ENCODE measurements at regions not wholly inside any gene's neighbourhood (a gene's known extent, or its start where the extent isn't known, plus 50 kb on each side); places are given as distances from the start of the nearest gene placed in this dataset.

DNA sequence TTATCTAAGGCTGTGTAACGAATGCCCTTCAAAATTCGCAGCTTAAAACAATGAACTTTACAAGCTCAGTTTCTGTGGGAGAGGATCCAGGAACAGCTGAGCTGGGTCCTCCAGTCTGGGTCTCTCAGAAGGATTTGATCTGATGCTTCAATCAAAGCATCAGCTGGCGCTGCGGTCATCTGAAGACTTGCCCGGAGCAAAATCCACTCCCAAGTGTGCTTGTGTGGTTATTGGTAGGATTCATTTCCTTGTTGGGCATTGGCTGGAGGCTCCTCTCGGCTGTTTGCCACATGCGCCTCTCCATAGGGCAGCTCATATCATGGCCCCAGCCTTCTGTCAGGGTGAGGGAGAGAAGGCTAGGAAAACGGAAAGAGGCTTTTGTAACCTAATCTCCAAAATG, 269.3 kb upstream of the CHD6 start:
- DNase-seq (ENCODE audit: low read depth in 2 of 2): no peak

DNA sequence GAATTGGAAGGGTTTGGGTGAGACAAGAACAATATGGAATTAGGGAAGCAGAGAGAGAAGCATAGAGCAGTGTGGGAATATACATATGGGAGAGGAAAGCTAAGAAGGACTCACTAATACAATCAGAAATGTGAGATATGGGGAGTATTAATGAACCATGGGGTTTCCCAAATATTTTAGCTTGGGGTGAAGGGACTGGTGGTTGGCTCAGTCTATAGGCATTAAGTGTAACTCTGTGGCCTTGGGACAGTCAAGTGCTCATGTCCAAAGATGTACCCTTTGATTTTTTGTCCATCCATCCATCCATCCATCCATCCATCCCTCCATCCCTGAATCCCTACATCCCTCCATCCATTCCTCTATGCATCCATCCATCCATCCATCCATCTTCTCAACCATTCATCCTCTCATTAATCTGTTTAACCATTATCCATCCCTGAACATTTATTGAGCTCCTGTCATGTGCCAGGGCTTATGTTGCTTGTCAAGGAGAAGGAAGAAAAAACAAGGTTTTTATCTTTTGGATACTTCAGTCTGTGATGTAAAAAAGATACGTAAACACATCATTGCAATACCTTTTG, 263.4 kb upstream of the CHD6 start:
- DNase-seq (ENCODE audit: low read depth in 2 of 2): no peak

- no peak for DNase-seq (ENCODE audit: low read depth in 2 of 2)
Observed at GRCh38 chr20:41879123-41879522, 260.9 kb upstream of the CHD6 start.

GRCh38 chr20:41877911-41878310, 259.7 kb upstream of the CHD6 start:
- DNase-seq (ENCODE audit: low read depth in 2 of 2): no peak

DNA sequence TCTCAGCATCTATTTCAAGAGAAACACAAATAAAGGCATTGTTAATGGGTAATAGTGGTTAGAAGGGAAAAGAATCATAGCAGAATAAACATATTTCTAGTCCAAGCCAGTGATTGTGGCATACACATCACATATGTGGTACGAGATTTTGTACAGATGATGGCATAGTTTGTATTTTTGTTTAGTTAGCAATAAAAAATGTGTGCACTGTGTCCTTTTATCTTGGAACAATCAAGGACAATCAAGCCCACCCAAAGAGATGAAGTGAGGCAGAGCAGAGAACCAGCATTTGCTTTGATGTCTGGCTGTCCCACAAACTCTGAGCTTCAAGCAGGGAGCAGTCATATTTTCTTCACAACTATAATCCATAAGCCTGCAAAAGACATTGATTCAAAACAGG, 256.5 kb upstream of the CHD6 start:
- DNase-seq (ENCODE audit: low read depth in 2 of 2): no peak

DNA sequence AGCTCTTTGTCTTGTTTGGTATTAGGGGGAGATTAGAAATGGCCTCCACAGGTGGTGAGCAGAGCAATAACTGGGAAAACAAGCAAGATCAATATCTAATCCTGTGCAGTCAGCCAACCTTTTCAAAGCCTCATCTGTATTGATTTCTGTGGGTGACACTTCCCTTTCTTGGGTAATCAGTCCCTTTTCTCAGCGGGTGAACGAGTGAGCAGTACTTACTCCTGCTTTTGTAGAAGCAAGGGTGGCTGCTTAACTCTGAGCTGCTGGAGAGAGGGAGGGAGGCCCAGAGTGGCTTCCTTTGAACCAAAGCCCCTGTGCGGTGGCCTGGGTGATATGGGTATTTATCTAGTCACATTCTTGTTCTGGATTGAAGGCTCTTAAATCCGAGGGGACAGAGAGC, 254.8 kb upstream of the CHD6 start:
- DNase-seq (ENCODE audit: low read depth in 2 of 2): no peak

DNA sequence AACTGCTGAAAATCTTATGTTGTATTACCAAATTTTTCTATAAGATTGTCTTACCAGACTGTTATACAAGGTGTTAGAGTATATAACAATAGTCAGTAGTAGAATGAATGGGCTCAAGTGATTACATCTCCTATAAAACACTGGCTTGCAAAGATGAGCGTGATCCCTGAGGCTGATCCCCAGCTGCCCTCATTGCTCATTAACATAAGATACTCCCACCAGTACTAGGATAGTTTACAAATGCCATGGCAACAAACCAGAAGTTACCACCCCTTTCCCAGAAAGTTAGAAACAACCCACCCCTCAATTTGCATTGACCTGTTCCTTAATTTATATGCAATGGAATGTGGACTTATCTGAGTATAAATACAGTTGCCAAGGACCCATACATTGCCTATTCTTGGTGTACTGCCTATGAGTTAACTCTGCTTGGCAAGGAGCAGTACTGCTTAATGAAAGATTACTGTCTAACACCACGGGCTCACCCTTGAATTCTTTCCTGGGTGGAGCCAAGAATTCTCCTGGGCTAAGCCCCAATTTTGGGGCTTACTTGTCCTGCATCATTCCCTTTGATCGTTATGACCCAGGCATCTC, 252.8 kb upstream of the CHD6 start:
- DNase-seq (ENCODE audit: low read depth in 2 of 2): no peak

- no peak for DNase-seq (ENCODE audit: low read depth in 2 of 2)
Observed at GRCh38 chr20:41869261-41869660, 251.1 kb upstream of the CHD6 start.

GRCh38 chr20:41865938-41866337, 247.8 kb upstream of the CHD6 start:
- DNase-seq (ENCODE audit: low read depth in 2 of 2): no peak

- no peak for DNase-seq (ENCODE audit: low read depth in 2 of 2)
Observed at GRCh38 chr20:41862476-41862875, 244.3 kb upstream of the CHD6 start.

GRCh38 chr20:41861772-41862422, 243.7 kb upstream of the CHD6 start:
- no peak for DNase-seq (ENCODE audit: low read depth in 2 of 2)

DNA sequence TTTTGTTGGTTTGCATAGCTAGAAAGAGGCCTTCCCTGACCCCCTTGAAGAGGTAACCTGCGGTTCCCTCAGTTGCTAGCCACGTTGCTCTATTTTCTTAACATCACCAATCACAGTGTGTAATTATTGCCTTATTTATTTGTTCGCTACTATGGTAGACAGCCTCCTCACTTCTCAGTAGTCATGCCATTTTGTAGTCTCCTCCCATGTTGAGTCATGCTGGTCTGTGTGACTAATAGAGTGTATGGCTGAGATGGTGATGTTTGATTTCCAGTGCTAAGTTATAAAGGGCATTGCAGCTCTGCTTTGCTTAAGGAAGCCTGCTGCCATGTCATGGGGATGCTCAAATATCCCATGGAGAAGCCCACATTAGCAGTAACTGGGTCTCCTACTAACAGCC, 236.6 kb upstream of the CHD6 start:
- DNase-seq (ENCODE audit: low read depth in 2 of 2): no peak

DNA sequence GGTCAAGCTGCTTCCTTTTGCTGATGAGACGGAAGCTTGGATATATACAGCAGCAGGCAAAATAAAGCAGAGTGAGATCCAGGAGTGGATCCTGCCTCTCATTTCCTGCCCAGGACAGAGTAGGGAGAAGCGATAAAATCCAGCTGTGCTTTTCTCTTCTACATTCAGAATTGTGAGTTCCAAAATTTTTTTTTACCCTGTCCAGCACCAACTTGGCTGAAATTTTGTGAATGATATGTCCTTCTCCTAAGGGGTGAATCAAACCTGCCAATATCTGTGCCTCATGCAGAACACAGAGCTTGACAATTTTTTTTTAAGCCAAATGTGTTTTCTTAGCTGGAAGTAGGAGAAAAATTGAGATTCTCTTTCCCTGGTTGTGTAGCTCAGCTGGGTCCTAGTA, 235.6 kb upstream of the CHD6 start:
- no peak for DNase-seq (ENCODE audit: low read depth in 2 of 2)

DNA sequence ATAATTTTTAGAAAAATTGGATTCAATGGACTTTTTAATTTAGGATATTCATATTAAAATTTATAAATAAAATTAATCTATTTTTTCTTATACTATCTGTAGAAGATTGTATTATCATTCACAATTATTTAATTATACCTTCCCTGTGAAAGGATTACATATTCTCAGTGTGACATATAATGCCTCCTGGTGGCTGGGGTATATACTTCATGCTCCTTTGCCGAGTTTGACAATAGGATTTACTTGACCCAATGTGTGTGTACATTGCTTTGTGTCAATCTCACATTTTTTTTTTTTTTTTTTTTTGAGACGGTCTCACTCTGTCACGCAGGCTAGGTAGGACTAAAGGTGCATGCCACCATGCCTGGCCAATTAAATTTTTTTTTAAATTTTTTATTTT, 230.0 kb upstream of the CHD6 start:
- no peak for DNase-seq (ENCODE audit: low read depth in 2 of 2)

DNA sequence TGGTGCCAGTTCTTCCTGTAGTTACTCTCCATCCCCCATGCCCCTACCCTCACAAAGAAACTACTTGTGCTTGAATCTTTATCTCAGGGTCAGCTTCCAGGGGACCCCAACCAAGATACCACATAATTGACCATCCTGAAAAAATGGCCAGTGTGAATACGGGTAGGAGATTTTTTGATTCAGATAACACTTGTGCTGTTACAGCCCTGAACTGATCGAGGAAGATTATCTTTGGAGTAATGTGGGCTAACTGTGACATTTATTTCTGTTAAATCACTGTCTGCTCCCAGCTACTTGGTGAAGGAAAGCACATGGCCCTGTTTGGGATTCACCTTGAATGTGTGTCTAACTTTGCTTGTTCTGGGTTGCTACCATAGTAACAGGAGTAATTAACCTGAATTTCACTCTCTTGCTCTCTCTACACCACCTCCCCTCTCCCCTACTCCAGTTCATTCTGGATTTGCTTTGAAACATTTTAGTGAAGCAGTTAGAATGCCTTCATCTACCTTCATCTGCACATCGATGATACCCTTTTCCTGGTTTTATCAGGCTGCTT, 219.6 kb upstream of the CHD6 start:
- no peak for DNase-seq (ENCODE audit: low read depth in 2 of 2)

GRCh38 chr20:41833739-41834138, 215.6 kb upstream of the CHD6 start:
- DNase-seq (ENCODE audit: low read depth in 2 of 2): no peak

GRCh38 chr20:41830702-41831101, 212.5 kb upstream of the CHD6 start:
- no peak for DNase-seq (ENCODE audit: low read depth in 2 of 2)

- no peak for DNase-seq (ENCODE audit: low read depth in 2 of 2)
Observed at GRCh38 chr20:41819436-41819835, 201.3 kb upstream of the CHD6 start.

DNA sequence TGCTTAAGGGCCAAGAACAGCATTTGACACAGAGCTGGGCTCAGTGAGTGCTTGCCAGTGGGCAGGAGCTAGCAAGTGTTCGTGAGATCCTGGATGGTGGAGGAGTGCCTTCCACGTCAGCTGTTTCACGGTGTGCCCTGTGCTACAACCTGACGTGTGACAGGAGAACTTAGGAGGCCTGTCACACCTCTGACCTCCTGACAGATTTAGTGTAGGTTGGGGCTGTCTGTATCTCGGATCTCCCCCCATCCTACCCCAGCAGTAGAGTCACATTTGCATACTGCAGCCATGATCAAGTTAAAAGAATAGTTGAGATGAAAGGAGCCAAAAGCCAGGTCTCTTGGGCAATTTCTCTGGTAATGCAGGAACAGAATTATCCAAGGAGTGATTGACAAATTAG, 200.8 kb upstream of the CHD6 start:
- DNase-seq (ENCODE audit: low read depth in 2 of 2): no peak

GRCh38 chr20:41818369-41818768, 200.2 kb upstream of the CHD6 start:
- no peak for DNase-seq (ENCODE audit: low read depth in 2 of 2)

DNA sequence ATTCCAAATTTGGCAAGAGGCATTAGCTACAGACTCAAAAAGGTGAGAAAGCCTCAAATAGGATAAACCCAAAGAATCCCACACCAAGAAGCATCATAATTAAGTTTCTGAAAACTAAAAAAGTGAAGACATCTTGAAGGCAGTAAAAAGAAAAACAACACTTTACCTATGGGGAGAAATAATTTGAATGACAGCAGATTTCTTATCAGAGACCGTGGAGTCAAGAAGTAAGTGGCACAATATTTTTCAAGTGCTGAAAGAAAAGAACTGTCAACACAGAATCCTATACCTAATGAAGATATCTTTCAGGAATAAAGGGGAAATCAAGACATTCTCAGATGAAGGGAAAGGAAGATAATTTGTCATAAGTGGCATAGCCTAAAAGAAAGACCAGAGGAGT, 193.3 kb upstream of the CHD6 start:
- DNase-seq (ENCODE audit: low read depth in 2 of 2): no peak

GRCh38 chr20:41800040-41800439, 181.9 kb upstream of the CHD6 start:
- no peak for DNase-seq (ENCODE audit: low read depth in 2 of 2)

- no peak for DNase-seq (ENCODE audit: low read depth in 2 of 2)
Observed at GRCh38 chr20:41798930-41799502, 180.8 kb upstream of the CHD6 start.
